ENCODE measurements at regions not wholly inside any gene's neighbourhood (a gene's known extent, or its start where the extent isn't known, plus 50 kb on each side); places are given as distances from the start of the nearest gene placed in this dataset.

DNA sequence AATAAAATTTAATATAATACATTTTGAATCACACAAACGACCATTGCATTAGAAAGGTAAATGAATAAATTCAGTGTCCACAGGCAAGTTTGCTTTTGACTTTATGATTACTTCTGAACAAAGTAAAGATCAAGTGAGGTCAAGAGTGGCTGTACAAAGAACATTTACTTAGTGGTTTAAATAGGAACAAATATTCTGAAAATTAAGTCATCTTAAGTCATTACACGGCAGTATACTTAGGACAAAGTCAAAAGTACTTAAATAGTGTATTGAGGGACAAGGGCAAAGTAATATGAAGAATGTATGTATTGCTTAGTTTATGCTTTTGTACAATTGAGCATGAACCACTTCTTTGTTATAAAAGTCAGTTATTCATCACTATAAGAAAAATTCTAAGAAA lies 1511.2 kb upstream of the CDH9 start:
- intact Hi-C loops (cut with micrococcal nuclease): no loop called here
- Histone ChIP-seq H3K4me3 (ENCODE audit: low read length) (no peak overlapping the region), H3K36me3 (ENCODE audit: control insufficient read depth, insufficient read depth, low read length) (no peaks in the 10 kb centered on the region)

GRCh38 chr5:28548856-28549255 lies 1510.5 kb upstream of the CDH9 start:
- Histone ChIP-seq H3K4me3 (ENCODE audit: low read length) (no peak overlapping the region), H3K36me3 (ENCODE audit: control insufficient read depth, insufficient read depth, low read length) (no peaks in the 10 kb centered on the region), H3K4me1 (ENCODE audit: control insufficient read depth, insufficient read depth, low read length) (no peaks in the 10 kb centered on the region), H3K9me3 (ENCODE audit: control insufficient read depth, insufficient read depth, low read length) (peaks cover 13% of the 10 kb centered on the region), H3K27me3 (ENCODE audit: control insufficient read depth, insufficient read depth, low read length) (no peaks in the 10 kb centered on the region), H3K27ac (ENCODE audit: low read length) (no peak overlapping the region)
- H3K36me3 Mint-ChIP-seq: peaks cover 2% of the 10 kb centered on the region
- no peak overlapping the region for H3K27ac Mint-ChIP-seq
- intact Hi-C loops (cut with micrococcal nuclease): no loop called here
- DNase-seq (no peak), ATAC-seq (no peak)
- peaks cover 11 to 21% of the 10 kb centered on the region in 2 donors for H3K9me3 Mint-ChIP-seq
- no peaks in the 10 kb centered on the region for H3K27me3 Mint-ChIP-seq (ENCODE audit: low read depth in 2 of 2)
- WGBS (ENCODE audit: insufficient coverage): 73% methylated on average over 1 of the region's 1 CpG
- no peak for TF ChIP-seq CTCF (IDR thresholded peaks at IDR 0.05)
- no peaks in the 10 kb centered on the region for H3K4me1 Mint-ChIP-seq
- no peak overlapping the region for H3K4me3 Mint-ChIP-seq

More for the DNA sequence above, 1511.2 kb upstream of the CDH9 start:
- Histone ChIP-seq H3K27me3 (ENCODE audit: control insufficient read depth, insufficient read depth, low read length) (no peaks in the 10 kb centered on the region), H3K27ac (ENCODE audit: low read length) (no peak overlapping the region), H3K9me3 (ENCODE audit: control insufficient read depth, insufficient read depth, low read length) (peaks cover 13% of the 10 kb centered on the region), H3K4me1 (ENCODE audit: control insufficient read depth, insufficient read depth, low read length) (no peaks in the 10 kb centered on the region)
- ATAC-seq (no peak), DNase-seq (no peak)
- Mint-ChIP-seq H3K27ac (no peak overlapping the region), H3K36me3 (peaks cover 6% of the 10 kb centered on the region), H3K9me3 (peaks cover 10 to 21% of the 10 kb centered on the region in 2 donors), H3K4me1 (no peaks in the 10 kb centered on the region), H3K4me3 (no peak overlapping the region), H3K27me3 (ENCODE audit: low read depth in 2 of 2) (no peaks in the 10 kb centered on the region)
- WGBS (ENCODE audit: insufficient coverage): no CpG with 5 or more reads among the region's 2 CpGs
- TF ChIP-seq CTCF (IDR thresholded peaks at IDR 0.05): no peak

DNA sequence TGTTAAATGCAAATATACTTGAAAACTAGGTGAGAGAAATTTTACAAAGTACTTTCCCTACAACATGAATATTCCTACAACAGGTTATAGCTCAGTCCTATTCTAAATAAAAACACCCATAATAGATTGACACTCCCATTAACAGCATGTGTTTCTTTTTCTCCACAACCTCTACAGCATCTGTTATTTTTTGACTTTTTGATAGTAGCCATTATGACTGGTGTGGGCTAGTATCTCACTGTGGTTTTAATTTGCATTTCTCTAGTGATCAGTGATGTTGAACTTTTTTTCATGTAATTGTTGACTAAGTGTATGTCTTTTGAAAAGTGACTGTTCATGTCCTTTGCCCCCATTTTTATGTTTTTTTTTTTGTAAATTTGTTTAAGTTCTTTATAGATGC lies 1506.1 kb upstream of the CDH9 start:
- Histone ChIP-seq H3K36me3 (ENCODE audit: control insufficient read depth, insufficient read depth, low read length) (no peaks in the 10 kb centered on the region), H3K4me1 (ENCODE audit: control insufficient read depth, insufficient read depth, low read length) (no peaks in the 10 kb centered on the region), H3K27ac (ENCODE audit: low read length) (no peak overlapping the region), H3K27me3 (ENCODE audit: control insufficient read depth, insufficient read depth, low read length) (no peaks in the 10 kb centered on the region), H3K9me3 (ENCODE audit: control insufficient read depth, insufficient read depth, low read length) (peaks cover 2% of the 10 kb centered on the region), H3K4me3 (ENCODE audit: low read length) (no peak overlapping the region)
- intact Hi-C loops (cut with micrococcal nuclease): no loop called here
- H3K27ac Mint-ChIP-seq: no peak overlapping the region
- no peak for DNase-seq
- no peak for ATAC-seq
- peaks cover 15 to 18% of the 10 kb centered on the region in 2 donors for H3K9me3 Mint-ChIP-seq
- no peaks in the 10 kb centered on the region for H3K4me1 Mint-ChIP-seq
- no peaks in the 10 kb centered on the region for H3K36me3 Mint-ChIP-seq
- TF ChIP-seq CTCF (IDR thresholded peaks at IDR 0.05): no peak
- no peak overlapping the region for H3K4me3 Mint-ChIP-seq
- no peaks in the 10 kb centered on the region for H3K27me3 Mint-ChIP-seq (ENCODE audit: low read depth in 2 of 2)

- Mint-ChIP-seq H3K4me3 (no peak overlapping the region), H3K4me1 (no peaks in the 10 kb centered on the region), H3K27ac (no peak overlapping the region), H3K9me3 (peaks cover 13 to 18% of the 10 kb centered on the region in 2 donors), H3K27me3 (ENCODE audit: low read depth in 2 of 2) (no peaks in the 10 kb centered on the region), H3K36me3 (no peaks in the 10 kb centered on the region)
- H3K27me3 ChIP-seq (ENCODE audit: control insufficient read depth, insufficient read depth, low read length): no peaks in the 10 kb centered on the region
- no peak overlapping the region for H3K4me3 ChIP-seq (ENCODE audit: low read length)
- ATAC-seq: no peak
- DNase-seq: no peak
- no peaks in the 10 kb centered on the region for H3K36me3 ChIP-seq (ENCODE audit: control insufficient read depth, insufficient read depth, low read length)
- H3K9me3 ChIP-seq (ENCODE audit: control insufficient read depth, insufficient read depth, low read length): peaks cover 2% of the 10 kb centered on the region
- TF ChIP-seq CTCF (IDR thresholded peaks at IDR 0.05): no peak
- no peaks in the 10 kb centered on the region for H3K4me1 ChIP-seq (ENCODE audit: control insufficient read depth, insufficient read depth, low read length)
- intact Hi-C loops (cut with micrococcal nuclease): no loop called here
- H3K27ac ChIP-seq (ENCODE audit: low read length): no peak overlapping the region
Observed at GRCh38 chr5:28543473-28544098, 1505.2 kb upstream of the CDH9 start.
